Right atrium auricular region (tissue), 2 donors: ENCODE measurements at regions not wholly inside any gene's neighbourhood (a gene's known extent, or its start where the extent isn't known, plus 50 kb on each side); places are given as distances from the start of the nearest gene placed in this dataset.

Experiments
- DNase-seq: peaks from one replicate; pipeline ENCODE4 v3.0.0-alpha.2; 2019; ENCODE audit warnings: low spot score
- H3K27ac ChIP-seq, 2 donors: fragments of 200-600 bp; sonication (generic); 1 replicate in 1 of 2; 2 replicates in 1 of 2; pipeline ENCODE4 v1.5.1; 2016 to 2019
- H3K27me3 ChIP-seq, 2 donors: fragments of 200-600 bp; sonication (generic); one replicate each; pipeline versions ENCODE4 v1.5.1 to v1.6.0; 2017 to 2019
- H3K36me3 ChIP-seq: fragments of 200-600 bp; sonication (generic); one replicate; pipeline ENCODE4 v1.5.1; 2016
- H3K4me1 ChIP-seq, 2 donors: fragments of 200-600 bp; sonication (generic); one replicate each; pipeline versions ENCODE4 v1.5.1 to v1.6.0; 2017 to 2019
- H3K4me3 ChIP-seq, 2 donors: fragments of 200-600 bp; sonication (generic); 1 replicate in 1 of 2; 2 replicates in 1 of 2; pipeline ENCODE4 v1.5.1; 2017 to 2019; ENCODE audit warnings: mild to moderate bottlenecking in 1 of 2, moderate library complexity in 1 of 2
- H3K9me3 ChIP-seq, 2 donors: fragments of 200-600 bp; sonication (generic); one replicate each; pipeline ENCODE4 v1.5.1; 2019
- CTCF ChIP-seq, 2 donors: fragments of 200-600 bp; sonication (generic); IDR thresholded peaks; one replicate each; pipeline ENCODE4 v1.5.1; 2019; ENCODE audit warnings: antibody characterized with exemption in 2 of 2

- no peaks in the 10 kb centered on the region for H3K4me1 ChIP-seq
- H3K9me3 ChIP-seq = no peaks in the 10 kb centered on the region
- H3K36me3 ChIP-seq = no peaks in the 10 kb centered on the region
- TF ChIP-seq CTCF (IDR thresholded peaks at IDR 0.05) = no peak
- DNase-seq = no peak
- H3K27me3 ChIP-seq = no peaks in the 10 kb centered on the region
- no peak overlapping the region for H3K27ac ChIP-seq
- no peak overlapping the region for H3K4me3 ChIP-seq
Measured at GRCh38 chr1:87739141-87739540, 410.5 kb downstream of the LMO4 start.

- Histone ChIP-seq H3K27me3 (no peaks in the 10 kb centered on the region), H3K9me3 (no peaks in the 10 kb centered on the region), H3K4me3 (no peak overlapping the region), H3K27ac (no peak overlapping the region), H3K36me3 (no peaks in the 10 kb centered on the region), H3K4me1 (no peaks in the 10 kb centered on the region)
- DNase-seq = no peak
- TF ChIP-seq CTCF (IDR thresholded peaks at IDR 0.05) = no peak
Measured at GRCh38 chr1:87739704-87740103, 411.0 kb downstream of the LMO4 start.

GRCh38 chr1:87743256-87743655 lies 414.6 kb downstream of the LMO4 start:
- no peak for DNase-seq
- Histone ChIP-seq H3K27ac (no peak overlapping the region), H3K9me3 (no peaks in the 10 kb centered on the region), H3K36me3 (no peaks in the 10 kb centered on the region), H3K27me3 (no peaks in the 10 kb centered on the region), H3K4me1 (no peaks in the 10 kb centered on the region), H3K4me3 (no peak overlapping the region)
- TF ChIP-seq CTCF (IDR thresholded peaks at IDR 0.05) = no peak

- DNase-seq = no peak
- H3K4me1 ChIP-seq = no peaks in the 10 kb centered on the region
- H3K27ac ChIP-seq = no peak overlapping the region
- no peaks in the 10 kb centered on the region for H3K27me3 ChIP-seq
- no peaks in the 10 kb centered on the region for H3K36me3 ChIP-seq
- no peaks in the 10 kb centered on the region for H3K9me3 ChIP-seq
- no peak for TF ChIP-seq CTCF (IDR thresholded peaks at IDR 0.05)
- H3K4me3 ChIP-seq = no peak overlapping the region
Measured at GRCh38 chr1:87744056-87744455, 415.4 kb downstream of the LMO4 start.

GRCh38 chr1:87744763-87745162 lies 416.1 kb downstream of the LMO4 start:
- H3K4me1 ChIP-seq = no peaks in the 10 kb centered on the region
- H3K27ac ChIP-seq = no peak overlapping the region
- no peaks in the 10 kb centered on the region for H3K36me3 ChIP-seq
- no peak overlapping the region for H3K4me3 ChIP-seq
- no peak for TF ChIP-seq CTCF (IDR thresholded peaks at IDR 0.05)
- no peak for DNase-seq
- no peaks in the 10 kb centered on the region for H3K9me3 ChIP-seq
- H3K27me3 ChIP-seq = no peaks in the 10 kb centered on the region

- no peak for TF ChIP-seq CTCF (IDR thresholded peaks at IDR 0.05)
- no peak overlapping the region for H3K4me3 ChIP-seq
- DNase-seq = no peak
- H3K27ac ChIP-seq = no peak overlapping the region
- no peaks in the 10 kb centered on the region for H3K9me3 ChIP-seq
- H3K36me3 ChIP-seq = no peaks in the 10 kb centered on the region
- H3K27me3 ChIP-seq = no peaks in the 10 kb centered on the region
- no peaks in the 10 kb centered on the region for H3K4me1 ChIP-seq
Measured at GRCh38 chr1:87753366-87753765, 424.7 kb downstream of the LMO4 start.
